Ishikawa (cell line): ENCODE measurements at regions not wholly inside any gene's neighbourhood (a gene's known extent, or its start where the extent isn't known, plus 50 kb on each side); places are given as distances from the start of the nearest gene placed in this dataset.

Experiments used
- CEBPB ChIP-seq: IDR thresholded peaks from 2 replicates; pipeline ENCODE4 v1.6.1; 2012
- CREB1 ChIP-seq: IDR thresholded peaks from 2 replicates; pipeline ENCODE4 v1.6.1; 2012; ENCODE audit warnings: low read depth
- EP300 ChIP-seq: IDR thresholded peaks from 2 replicates; pipeline ENCODE4 v1.6.1; 2012; ENCODE audit warnings: borderline replicate concordance
- MAX ChIP-seq: IDR thresholded peaks from 2 replicates; pipeline ENCODE4 v1.6.1; 2012
- TAF1 ChIP-seq: IDR thresholded peaks from 2 replicates; pipeline ENCODE4 v1.6.1; 2012; ENCODE audit warnings: low read depth, mild to moderate bottlenecking
- TCF12 ChIP-seq: IDR thresholded peaks from 2 replicates; pipeline ENCODE4 v1.6.1; 2012; ENCODE audit warnings: low read depth
- TEAD4 ChIP-seq: IDR thresholded peaks from 2 replicates; pipeline ENCODE4 v1.6.1; 2012
- YY1 ChIP-seq: IDR thresholded peaks from 2 replicates; pipeline ENCODE4 v1.6.1; 2012; ENCODE audit warnings: low read depth
- ZBTB7A ChIP-seq: IDR thresholded peaks from 2 replicates; pipeline ENCODE4 v1.6.1; 2012; ENCODE audit warnings: low read depth
- TF ChIP-seq, protein P1 (sequence below): IDR thresholded peaks from 2 replicates; pipeline ENCODE4 v1.6.1; 2012; ENCODE audit warnings: low read depth, mild to moderate bottlenecking

DNA sequence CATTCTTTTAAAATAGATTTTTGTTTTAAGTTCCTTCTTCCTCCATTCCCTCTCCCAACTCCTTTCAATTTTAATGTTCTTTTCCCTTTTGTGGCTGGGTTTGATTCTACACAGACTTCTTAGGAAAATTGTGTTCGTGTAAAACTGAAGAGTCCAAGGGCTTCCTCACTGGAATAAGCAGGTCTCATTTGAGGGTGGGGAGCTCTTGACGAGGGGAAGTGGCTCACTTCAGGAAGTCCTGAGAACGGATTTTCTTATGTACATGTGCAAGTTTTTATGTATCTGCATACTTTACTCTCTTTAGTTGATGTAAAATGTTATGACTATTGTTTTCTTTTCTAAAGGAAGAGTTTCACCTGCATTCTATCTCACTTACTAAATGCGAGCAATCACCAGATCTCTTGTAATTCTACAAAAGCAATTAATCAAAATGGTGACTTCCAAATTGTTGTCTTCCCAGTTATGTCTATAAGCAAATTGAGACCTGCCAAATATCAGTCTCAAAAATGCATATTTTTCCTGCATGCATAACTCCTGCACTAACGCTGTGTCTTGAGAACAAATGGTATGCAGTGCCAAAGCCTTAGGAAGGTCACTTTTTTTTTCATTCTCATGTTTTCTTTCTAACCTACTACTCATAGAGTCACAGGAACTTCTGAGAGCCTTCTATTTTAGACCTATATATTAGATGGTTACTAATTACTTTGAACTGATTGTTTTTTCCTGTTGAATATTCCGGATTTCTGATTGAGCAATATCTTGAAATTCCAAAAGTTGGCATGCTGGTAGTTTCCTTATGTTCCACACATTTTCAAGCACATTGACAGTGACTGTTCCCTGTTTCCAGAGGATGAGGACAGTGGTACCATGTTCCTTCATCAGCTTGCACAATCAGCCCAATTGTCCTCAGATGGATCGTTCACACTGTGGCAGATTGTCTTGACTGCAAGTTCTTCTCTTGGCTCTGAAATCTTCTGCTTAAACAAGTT is 251.9 kb upstream of the PRDM1 start:
- TF ChIP-seq TCF12: no peak
- TF ChIP-seq, protein P1, sequence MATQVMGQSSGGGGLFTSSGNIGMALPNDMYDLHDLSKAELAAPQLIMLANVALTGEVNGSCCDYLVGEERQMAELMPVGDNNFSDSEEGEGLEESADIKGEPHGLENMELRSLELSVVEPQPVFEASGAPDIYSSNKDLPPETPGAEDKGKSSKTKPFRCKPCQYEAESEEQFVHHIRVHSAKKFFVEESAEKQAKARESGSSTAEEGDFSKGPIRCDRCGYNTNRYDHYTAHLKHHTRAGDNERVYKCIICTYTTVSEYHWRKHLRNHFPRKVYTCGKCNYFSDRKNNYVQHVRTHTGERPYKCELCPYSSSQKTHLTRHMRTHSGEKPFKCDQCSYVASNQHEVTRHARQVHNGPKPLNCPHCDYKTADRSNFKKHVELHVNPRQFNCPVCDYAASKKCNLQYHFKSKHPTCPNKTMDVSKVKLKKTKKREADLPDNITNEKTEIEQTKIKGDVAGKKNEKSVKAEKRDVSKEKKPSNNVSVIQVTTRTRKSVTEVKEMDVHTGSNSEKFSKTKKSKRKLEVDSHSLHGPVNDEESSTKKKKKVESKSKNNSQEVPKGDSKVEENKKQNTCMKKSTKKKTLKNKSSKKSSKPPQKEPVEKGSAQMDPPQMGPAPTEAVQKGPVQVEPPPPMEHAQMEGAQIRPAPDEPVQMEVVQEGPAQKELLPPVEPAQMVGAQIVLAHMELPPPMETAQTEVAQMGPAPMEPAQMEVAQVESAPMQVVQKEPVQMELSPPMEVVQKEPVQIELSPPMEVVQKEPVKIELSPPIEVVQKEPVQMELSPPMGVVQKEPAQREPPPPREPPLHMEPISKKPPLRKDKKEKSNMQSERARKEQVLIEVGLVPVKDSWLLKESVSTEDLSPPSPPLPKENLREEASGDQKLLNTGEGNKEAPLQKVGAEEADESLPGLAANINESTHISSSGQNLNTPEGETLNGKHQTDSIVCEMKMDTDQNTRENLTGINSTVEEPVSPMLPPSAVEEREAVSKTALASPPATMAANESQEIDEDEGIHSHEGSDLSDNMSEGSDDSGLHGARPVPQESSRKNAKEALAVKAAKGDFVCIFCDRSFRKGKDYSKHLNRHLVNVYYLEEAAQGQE: no peak
- no peak for TF ChIP-seq TAF1
- TF ChIP-seq YY1: no peak
- no peak for TF ChIP-seq ZBTB7A
- TF ChIP-seq MAX: no peak
- no peak for TF ChIP-seq CREB1
- TF ChIP-seq EP300: no peak
- no peak for TF ChIP-seq CEBPB
- no peak for TF ChIP-seq TEAD4
